HG03280 (cell line): ENCODE measurements at regions not wholly inside any gene's neighbourhood (a gene's known extent, or its start where the extent isn't known, plus 50 kb on each side); places are given as distances from the start of the nearest gene placed in this dataset.

Experiments
- ATAC-seq: cut with Tn5 transposase; IDR thresholded peaks from one replicate; pipeline ENCODE4 v1.9.1; 2021; ENCODE audit warnings: mild to moderate bottlenecking, moderate library complexity; ENCODE audit not compliant: unreplicated experiment

- no peak for ATAC-seq
Measured at GRCh38 chr1:96632045-96632664, 89.4 kb upstream of the PTBP2 start.

- ATAC-seq = no peak
Measured at GRCh38 chr1:96633695-96634094, 87.9 kb upstream of the PTBP2 start.

- ATAC-seq = no peak
Measured at GRCh38 chr1:96634883-96635282, 86.7 kb upstream of the PTBP2 start.

GRCh38 chr1:96641282-96641681 lies 80.3 kb upstream of the PTBP2 start:
- ATAC-seq = no peak

GRCh38 chr1:96643519-96643918 lies 78.1 kb upstream of the PTBP2 start:
- no peak for ATAC-seq

GRCh38 chr1:96649301-96649700 lies 72.3 kb upstream of the PTBP2 start:
- ATAC-seq = no peak

GRCh38 chr1:96651517-96651916 lies 70.1 kb upstream of the PTBP2 start:
- ATAC-seq = no peak

- ATAC-seq = no peak
Measured at GRCh38 chr1:96660051-96660450, 61.5 kb upstream of the PTBP2 start.

- ATAC-seq = no peak
Measured at GRCh38 chr1:96660503-96660902, 61.1 kb upstream of the PTBP2 start.
